GM23338 (cell line): ENCODE measurements at regions not wholly inside any gene's neighbourhood (a gene's known extent, or its start where the extent isn't known, plus 50 kb on each side); places are given as distances from the start of the nearest gene placed in this dataset.

ENCODE experiments used
- CREB1 ChIP-seq: fragments of 250-450 bp; sonication (Bioruptor Pico); IDR thresholded peaks from 2 replicates; pipeline ENCODE4 v1.5.0; 2020; ENCODE audit warnings: low read depth, mild to moderate bottlenecking, moderate library complexity
- EZH2 ChIP-seq: fragments of 200-600 bp; sonication (generic); IDR thresholded peaks from one replicate; pipeline ENCODE4 v1.8.0; 2017; ENCODE audit warnings: antibody characterized with exemption, mild to moderate bottlenecking, low read depth; ENCODE audit not compliant: unreplicated experiment
- POLR2AphosphoS5 ChIP-seq: IDR thresholded peaks from 2 replicates; pipeline ENCODE4 v1.6.1; 2016; ENCODE audit warnings: antibody characterized with exemption, low read depth
- ZNF331 ChIP-seq: fragments of 250-450 bp; sonication (Bioruptor Pico); IDR thresholded peaks from 2 replicates; pipeline ENCODE4 v1.5.0; 2020; ENCODE audit warnings: low read depth, mild to moderate bottlenecking, moderate library complexity
- TF ChIP-seq, protein P1 (sequence below), 2 experiments: fragments of 200-600 bp in 1 of 2; sonication (generic) in 1 of 2; conservative IDR thresholded peaks; 2 replicates each; pipeline versions ENCODE4 v1.5.1 to v1.6.1; 2016 to 2017; ENCODE audit warnings: antibody characterized with exemption in 2 of 2, low read depth in 2 of 2, mild to moderate bottlenecking in 2 of 2, moderate library complexity in 1 of 2
- TF ChIP-seq, protein P2 (sequence below): IDR thresholded peaks from one replicate; pipeline ENCODE4 v1.6.1; 2018; ENCODE audit warnings: antibody characterized with exemption; ENCODE audit not compliant: unreplicated experiment

GRCh38 chr5:68116408-68116807, 99.1 kb upstream of the PIK3R1 start:
- TF ChIP-seq, protein P1, sequence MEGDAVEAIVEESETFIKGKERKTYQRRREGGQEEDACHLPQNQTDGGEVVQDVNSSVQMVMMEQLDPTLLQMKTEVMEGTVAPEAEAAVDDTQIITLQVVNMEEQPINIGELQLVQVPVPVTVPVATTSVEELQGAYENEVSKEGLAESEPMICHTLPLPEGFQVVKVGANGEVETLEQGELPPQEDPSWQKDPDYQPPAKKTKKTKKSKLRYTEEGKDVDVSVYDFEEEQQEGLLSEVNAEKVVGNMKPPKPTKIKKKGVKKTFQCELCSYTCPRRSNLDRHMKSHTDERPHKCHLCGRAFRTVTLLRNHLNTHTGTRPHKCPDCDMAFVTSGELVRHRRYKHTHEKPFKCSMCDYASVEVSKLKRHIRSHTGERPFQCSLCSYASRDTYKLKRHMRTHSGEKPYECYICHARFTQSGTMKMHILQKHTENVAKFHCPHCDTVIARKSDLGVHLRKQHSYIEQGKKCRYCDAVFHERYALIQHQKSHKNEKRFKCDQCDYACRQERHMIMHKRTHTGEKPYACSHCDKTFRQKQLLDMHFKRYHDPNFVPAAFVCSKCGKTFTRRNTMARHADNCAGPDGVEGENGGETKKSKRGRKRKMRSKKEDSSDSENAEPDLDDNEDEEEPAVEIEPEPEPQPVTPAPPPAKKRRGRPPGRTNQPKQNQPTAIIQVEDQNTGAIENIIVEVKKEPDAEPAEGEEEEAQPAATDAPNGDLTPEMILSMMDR (conservative IDR thresholded peaks at IDR 0.05; ENCODE audit: low read depth in 2 of 2): no peak
- TF ChIP-seq CREB1 (CRISPR knock-in tag) (no peak), POLR2AphosphoS5 (no peak), EZH2 (no peak), ZNF331 (CRISPR knock-in tag) (no peak)
- TF ChIP-seq, protein P2, sequence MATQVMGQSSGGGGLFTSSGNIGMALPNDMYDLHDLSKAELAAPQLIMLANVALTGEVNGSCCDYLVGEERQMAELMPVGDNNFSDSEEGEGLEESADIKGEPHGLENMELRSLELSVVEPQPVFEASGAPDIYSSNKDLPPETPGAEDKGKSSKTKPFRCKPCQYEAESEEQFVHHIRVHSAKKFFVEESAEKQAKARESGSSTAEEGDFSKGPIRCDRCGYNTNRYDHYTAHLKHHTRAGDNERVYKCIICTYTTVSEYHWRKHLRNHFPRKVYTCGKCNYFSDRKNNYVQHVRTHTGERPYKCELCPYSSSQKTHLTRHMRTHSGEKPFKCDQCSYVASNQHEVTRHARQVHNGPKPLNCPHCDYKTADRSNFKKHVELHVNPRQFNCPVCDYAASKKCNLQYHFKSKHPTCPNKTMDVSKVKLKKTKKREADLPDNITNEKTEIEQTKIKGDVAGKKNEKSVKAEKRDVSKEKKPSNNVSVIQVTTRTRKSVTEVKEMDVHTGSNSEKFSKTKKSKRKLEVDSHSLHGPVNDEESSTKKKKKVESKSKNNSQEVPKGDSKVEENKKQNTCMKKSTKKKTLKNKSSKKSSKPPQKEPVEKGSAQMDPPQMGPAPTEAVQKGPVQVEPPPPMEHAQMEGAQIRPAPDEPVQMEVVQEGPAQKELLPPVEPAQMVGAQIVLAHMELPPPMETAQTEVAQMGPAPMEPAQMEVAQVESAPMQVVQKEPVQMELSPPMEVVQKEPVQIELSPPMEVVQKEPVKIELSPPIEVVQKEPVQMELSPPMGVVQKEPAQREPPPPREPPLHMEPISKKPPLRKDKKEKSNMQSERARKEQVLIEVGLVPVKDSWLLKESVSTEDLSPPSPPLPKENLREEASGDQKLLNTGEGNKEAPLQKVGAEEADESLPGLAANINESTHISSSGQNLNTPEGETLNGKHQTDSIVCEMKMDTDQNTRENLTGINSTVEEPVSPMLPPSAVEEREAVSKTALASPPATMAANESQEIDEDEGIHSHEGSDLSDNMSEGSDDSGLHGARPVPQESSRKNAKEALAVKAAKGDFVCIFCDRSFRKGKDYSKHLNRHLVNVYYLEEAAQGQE: no peak
